Activated naive CD4-positive, alpha-beta T cell treated with anti-CD3 and anti-CD28 coated beads, Interleukin-2, amount 50 U/mL, for 24 hours (primary cell): ENCODE measurements at regions not wholly inside any gene's neighbourhood (a gene's known extent, or its start where the extent isn't known, plus 50 kb on each side); places are given as distances from the start of the nearest gene placed in this dataset.

Source experiments
- H3K27ac Mint-ChIP-seq: one replicate; pipeline ENCODE4 v1.8.0; 2021; ENCODE audit warnings: mild to moderate bottlenecking, mixed read lengths
- H3K27me3 Mint-ChIP-seq: one replicate; pipeline ENCODE4 v1.8.0; 2021; ENCODE audit warnings: mixed read lengths
- H3K36me3 Mint-ChIP-seq: one replicate; pipeline ENCODE4 v1.8.0; 2021; ENCODE audit warnings: mixed read lengths
- H3K4me1 Mint-ChIP-seq: one replicate; pipeline ENCODE4 v1.8.0; 2021; ENCODE audit warnings: mixed read lengths
- H3K4me3 Mint-ChIP-seq: one replicate; pipeline ENCODE4 v1.8.0; 2021; ENCODE audit warnings: mild to moderate bottlenecking, mixed read lengths
- H3K9me3 Mint-ChIP-seq: one replicate; pipeline ENCODE4 v1.8.0; 2021; ENCODE audit warnings: mixed read lengths

- H3K4me1 Mint-ChIP-seq: peaks cover 19% of the 10 kb centered on the region
- H3K36me3 Mint-ChIP-seq: peaks cover 2% of the 10 kb centered on the region
- H3K9me3 Mint-ChIP-seq: peaks cover 4% of the 10 kb centered on the region
- H3K27ac Mint-ChIP-seq: no peak overlapping the region
- no peak overlapping the region for H3K4me3 Mint-ChIP-seq
- no peaks in the 10 kb centered on the region for H3K27me3 Mint-ChIP-seq
Measured at GRCh38 chr1:222301652-222302051, 246.3 kb downstream of the HHIPL2 start.

- Mint-ChIP-seq H3K36me3 (peaks cover 7% of the 10 kb centered on the region), H3K9me3 (peaks cover 12% of the 10 kb centered on the region), H3K4me3 (no peak overlapping the region), H3K27me3 (no peaks in the 10 kb centered on the region), H3K27ac (no peak overlapping the region), H3K4me1 (peaks cover 19% of the 10 kb centered on the region)
Measured at GRCh38 chr1:222299524-222299923, 248.4 kb downstream of the HHIPL2 start.

GRCh38 chr1:222290866-222291265 is 257.0 kb downstream of the HHIPL2 start:
- Mint-ChIP-seq H3K27me3 (no peaks in the 10 kb centered on the region), H3K27ac (no peak overlapping the region), H3K4me3 (no peak overlapping the region), H3K9me3 (peaks cover 10% of the 10 kb centered on the region), H3K36me3 (peaks cover 7% of the 10 kb centered on the region), H3K4me1 (no peaks in the 10 kb centered on the region)

DNA sequence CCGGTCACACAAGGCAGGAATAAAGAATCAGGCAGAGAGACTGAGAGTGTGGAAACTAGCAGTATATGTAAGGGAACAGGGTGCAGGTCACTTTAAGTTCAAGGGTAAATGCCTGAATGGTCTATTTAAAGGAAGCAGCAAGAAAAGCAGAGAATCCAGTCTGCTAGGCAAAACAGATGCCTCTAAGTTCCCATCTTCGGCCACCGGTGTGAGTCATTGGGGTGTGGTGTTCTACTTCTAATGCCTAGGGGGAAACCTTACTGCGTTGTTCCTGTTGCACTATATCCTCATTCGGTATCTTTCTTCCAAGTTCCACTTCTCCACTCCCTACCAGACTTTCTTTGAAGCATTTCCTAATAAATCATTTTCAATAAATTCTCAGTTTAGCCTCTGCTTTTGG is 259.9 kb downstream of the HHIPL2 start:
- Mint-ChIP-seq H3K9me3 (no peaks in the 10 kb centered on the region), H3K27ac (no peak overlapping the region), H3K36me3 (no peaks in the 10 kb centered on the region), H3K27me3 (no peaks in the 10 kb centered on the region), H3K4me3 (no peak overlapping the region), H3K4me1 (no peaks in the 10 kb centered on the region)

DNA sequence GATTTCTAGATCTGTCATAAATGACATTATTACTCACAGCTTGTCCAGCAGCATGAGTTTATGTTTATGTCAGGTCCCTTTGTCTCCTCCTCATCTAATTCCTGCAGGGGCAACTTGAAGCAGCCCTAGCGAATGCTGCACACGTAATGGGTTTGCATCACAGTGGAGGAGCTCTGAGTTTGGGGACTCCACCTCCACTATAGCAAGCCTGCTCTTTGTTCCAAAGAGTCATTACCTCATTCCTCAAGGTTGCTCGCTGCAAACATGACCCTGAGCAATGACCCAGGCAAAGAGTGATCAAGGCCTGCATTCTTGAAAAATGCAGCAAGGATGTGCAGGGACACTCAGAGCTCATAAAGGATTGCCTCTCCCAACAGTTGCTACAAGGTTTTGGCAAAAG is 261.9 kb downstream of the HHIPL2 start:
- Mint-ChIP-seq H3K4me3 (no peak overlapping the region), H3K9me3 (no peaks in the 10 kb centered on the region), H3K36me3 (peaks cover 2% of the 10 kb centered on the region), H3K4me1 (no peaks in the 10 kb centered on the region), H3K27me3 (no peaks in the 10 kb centered on the region), H3K27ac (no peak overlapping the region)

GRCh38 chr1:222285526-222285925 is 262.4 kb downstream of the HHIPL2 start:
- Mint-ChIP-seq H3K27me3 (no peaks in the 10 kb centered on the region), H3K9me3 (no peaks in the 10 kb centered on the region), H3K4me1 (no peaks in the 10 kb centered on the region), H3K36me3 (peaks cover 2% of the 10 kb centered on the region), H3K27ac (no peak overlapping the region), H3K4me3 (no peak overlapping the region)

DNA sequence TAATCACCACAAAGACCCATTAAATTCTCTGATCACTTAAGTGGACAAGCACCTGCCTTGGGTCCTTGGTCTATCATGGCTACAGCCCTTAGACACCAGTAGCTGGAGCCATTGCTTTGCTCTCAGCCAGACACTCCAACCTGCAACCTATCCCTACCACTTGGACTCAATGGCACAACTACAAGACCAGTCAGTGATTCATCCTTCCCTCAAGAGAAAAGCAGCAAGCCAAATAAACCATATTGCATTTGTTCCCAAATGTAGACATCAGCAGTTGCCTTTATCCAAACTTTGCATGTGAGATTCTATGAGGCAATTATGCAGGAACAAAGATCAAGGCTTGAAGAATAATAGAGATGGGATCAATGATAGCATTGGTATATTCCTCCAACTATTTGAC is 263.4 kb downstream of the HHIPL2 start:
- peaks cover 2% of the 10 kb centered on the region for H3K36me3 Mint-ChIP-seq
- no peaks in the 10 kb centered on the region for H3K9me3 Mint-ChIP-seq
- no peaks in the 10 kb centered on the region for H3K4me1 Mint-ChIP-seq
- no peaks in the 10 kb centered on the region for H3K27me3 Mint-ChIP-seq
- no peak overlapping the region for H3K27ac Mint-ChIP-seq
- H3K4me3 Mint-ChIP-seq: no peak overlapping the region

- Mint-ChIP-seq H3K9me3 (no peaks in the 10 kb centered on the region), H3K27me3 (no peaks in the 10 kb centered on the region), H3K4me3 (no peak overlapping the region), H3K36me3 (peaks cover 2% of the 10 kb centered on the region), H3K4me1 (no peaks in the 10 kb centered on the region), H3K27ac (no peak overlapping the region)
Measured at GRCh38 chr1:222283147-222283768, 264.6 kb downstream of the HHIPL2 start.

- no peaks in the 10 kb centered on the region for H3K27me3 Mint-ChIP-seq
- no peak overlapping the region for H3K4me3 Mint-ChIP-seq
- H3K9me3 Mint-ChIP-seq: no peaks in the 10 kb centered on the region
- H3K36me3 Mint-ChIP-seq: peaks cover 2% of the 10 kb centered on the region
- H3K27ac Mint-ChIP-seq: no peak overlapping the region
- no peaks in the 10 kb centered on the region for H3K4me1 Mint-ChIP-seq
Measured at GRCh38 chr1:222279591-222279990, 268.3 kb downstream of the HHIPL2 start.

GRCh38 chr1:222278501-222278900 is 269.4 kb downstream of the HHIPL2 start:
- no peaks in the 10 kb centered on the region for H3K4me1 Mint-ChIP-seq
- H3K4me3 Mint-ChIP-seq: no peak overlapping the region
- H3K36me3 Mint-ChIP-seq: peaks cover 2% of the 10 kb centered on the region
- no peaks in the 10 kb centered on the region for H3K27me3 Mint-ChIP-seq
- H3K27ac Mint-ChIP-seq: no peak overlapping the region
- no peaks in the 10 kb centered on the region for H3K9me3 Mint-ChIP-seq

- Mint-ChIP-seq H3K36me3 (no peaks in the 10 kb centered on the region), H3K27me3 (no peaks in the 10 kb centered on the region), H3K4me3 (no peak overlapping the region), H3K9me3 (no peaks in the 10 kb centered on the region), H3K4me1 (no peaks in the 10 kb centered on the region), H3K27ac (no peak overlapping the region)
Measured at GRCh38 chr1:222275729-222276465, 272.0 kb downstream of the HHIPL2 start.

- Mint-ChIP-seq H3K9me3 (no peaks in the 10 kb centered on the region), H3K4me3 (no peak overlapping the region), H3K4me1 (no peaks in the 10 kb centered on the region), H3K27ac (no peak overlapping the region), H3K27me3 (no peaks in the 10 kb centered on the region), H3K36me3 (no peaks in the 10 kb centered on the region)
Measured at GRCh38 chr1:222275001-222275728, 272.7 kb downstream of the HHIPL2 start.

DNA sequence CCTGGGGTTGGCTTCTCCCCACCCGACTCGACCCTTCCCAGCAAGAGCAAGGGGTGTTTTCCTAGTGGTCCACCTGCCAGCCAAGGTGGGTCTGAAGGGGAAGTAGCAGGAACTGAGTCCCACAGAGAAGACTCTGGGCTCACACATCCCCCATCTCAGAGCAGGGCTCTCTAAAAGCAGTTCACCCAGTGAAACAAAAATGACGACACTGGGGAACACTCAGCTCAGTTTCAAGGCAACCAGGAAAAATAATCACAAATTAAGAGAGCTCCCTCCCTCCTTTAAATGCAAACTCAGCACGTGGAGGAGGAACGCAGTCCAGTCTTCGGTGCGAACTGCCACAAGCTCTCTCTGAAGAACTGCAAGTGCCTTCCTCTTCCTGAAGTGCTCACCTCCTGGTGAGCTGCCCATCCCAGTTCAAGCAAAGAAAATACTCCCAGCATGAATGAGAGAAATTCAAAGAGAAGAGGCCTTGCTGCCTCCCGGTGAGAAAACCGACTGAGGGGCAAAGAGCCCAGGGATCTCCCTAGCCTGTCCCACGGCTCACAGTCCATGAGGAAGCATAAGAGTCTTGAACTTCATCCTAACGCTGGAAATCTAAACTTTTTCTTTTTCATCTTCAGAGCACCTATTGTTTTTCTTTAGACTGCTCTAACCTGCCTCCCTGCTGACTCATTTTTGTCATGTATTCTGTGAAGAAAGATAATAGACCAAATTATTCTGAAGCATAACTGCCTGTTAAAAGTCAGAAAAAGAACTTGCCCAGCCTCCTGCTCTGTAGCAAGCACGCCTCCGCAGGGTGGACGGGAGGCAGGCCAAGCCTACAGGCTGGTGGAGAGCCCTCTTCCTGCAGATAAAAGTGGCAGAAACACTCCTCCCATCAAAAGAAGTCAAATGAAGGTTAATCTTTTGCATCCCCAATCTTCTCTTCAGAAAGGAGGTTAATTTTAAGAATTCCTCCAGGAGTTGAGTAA is 281.4 kb downstream of the HHIPL2 start:
- no peak overlapping the region for H3K27ac Mint-ChIP-seq

GRCh38 chr1:222263791-222264190 is 284.1 kb downstream of the HHIPL2 start:
- Mint-ChIP-seq H3K4me3 (no peak overlapping the region), H3K4me1 (no peaks in the 10 kb centered on the region), H3K9me3 (no peaks in the 10 kb centered on the region), H3K27me3 (no peaks in the 10 kb centered on the region), H3K27ac (no peak overlapping the region), H3K36me3 (peaks cover 1% of the 10 kb centered on the region)

More for the DNA sequence above, 281.4 kb downstream of the HHIPL2 start:
- H3K4me3 Mint-ChIP-seq: no peak overlapping the region
- H3K4me1 Mint-ChIP-seq: no peaks in the 10 kb centered on the region
- H3K9me3 Mint-ChIP-seq: no peaks in the 10 kb centered on the region
- H3K27me3 Mint-ChIP-seq: no peaks in the 10 kb centered on the region
- no peaks in the 10 kb centered on the region for H3K36me3 Mint-ChIP-seq

GRCh38 chr1:222257027-222257426 is 290.9 kb downstream of the HHIPL2 start:
- H3K4me3 Mint-ChIP-seq: no peak overlapping the region
- peaks cover 2% of the 10 kb centered on the region for H3K36me3 Mint-ChIP-seq
- no peaks in the 10 kb centered on the region for H3K27me3 Mint-ChIP-seq
- H3K9me3 Mint-ChIP-seq: no peaks in the 10 kb centered on the region
- H3K4me1 Mint-ChIP-seq: no peaks in the 10 kb centered on the region
- no peak overlapping the region for H3K27ac Mint-ChIP-seq
